K562 (cell line): ENCODE measurements at regions not wholly inside any gene's neighbourhood (a gene's known extent, or its start where the extent isn't known, plus 50 kb on each side); places are given as distances from the start of the nearest gene placed in this dataset.

Experiments
- CC2D1A ChIP-seq: fragments of 450-650 bp; IDR thresholded peaks from 2 replicates; pipeline ENCODE4 v1.6.1; 2017; ENCODE audit warnings: mild to moderate bottlenecking
- ETS2 ChIP-seq: IDR thresholded peaks from 2 replicates; pipeline ENCODE4 v1.6.1; 2016; ENCODE audit warnings: borderline replicate concordance, missing genetic modification characterization, mild to moderate bottlenecking, moderate library complexity, missing compliant biosample characterization; ENCODE audit not compliant: poor library complexity, severe bottlenecking
- ETV5 ChIP-seq: sonication (generic); formaldehyde crosslinking; IDR thresholded peaks from 2 replicates; pipeline ENCODE4 v1.4.0; 2020; ENCODE audit warnings: low read depth, mild to moderate bottlenecking, missing genetic modification reagents
- FOXA3 ChIP-seq, 2 experiments: fragments of 450-650 bp in 1 of 2; sonication (generic) in 1 of 2; formaldehyde crosslinking; IDR thresholded peaks in 1 of 2; conservative IDR thresholded peaks in 1 of 2; 2 replicates each; pipeline versions ENCODE4 v1.4.0 to v1.8.0; 2020 to 2022; ENCODE audit warnings: mild to moderate bottlenecking in 2 of 2, missing genetic modification reagents in 1 of 2
- FOXJ3 ChIP-seq: sonication (generic); formaldehyde crosslinking; IDR thresholded peaks from 2 replicates; pipeline ENCODE4 v1.4.0; 2020; ENCODE audit warnings: mild to moderate bottlenecking, missing genetic modification reagents
- PML ChIP-seq: IDR thresholded peaks from 2 replicates; pipeline ENCODE4 v1.6.1; 2012; ENCODE audit warnings: low read length, inconsistent platforms
- ZBTB1 ChIP-seq: sonication (generic); formaldehyde crosslinking; IDR thresholded peaks from 2 replicates; pipeline ENCODE4 v1.8.1; 2023; ENCODE audit warnings: missing genetic modification reagents, low read depth, mild to moderate bottlenecking, borderline replicate concordance
- TF ChIP-seq, protein P1 (sequence below), 3 experiments: IDR thresholded peaks in 2 of 3; conservative IDR thresholded peaks in 1 of 3; 2 replicates each; pipeline ENCODE4 v1.5.1; 2011 to 2012; ENCODE audit warnings: low read length in 3 of 3, mild to moderate bottlenecking in 3 of 3, control low read depth in 2 of 3, improper control_type of control experiment in 1 of 3, inconsistent platforms in 1 of 3, low read depth in 1 of 3, mixed read lengths in 1 of 3, moderate library complexity in 1 of 3; ENCODE audit not compliant: insufficient read depth in 2 of 3
- TF ChIP-seq, protein P2 (sequence below): sonication (generic); formaldehyde crosslinking; IDR thresholded peaks from 2 replicates; pipeline ENCODE4 v1.8.0; 2022; ENCODE audit warnings: missing genetic modification reagents, mild to moderate bottlenecking, borderline replicate concordance
- TF ChIP-seq, protein P3 (sequence below): sonication (generic); formaldehyde crosslinking; IDR thresholded peaks from 2 replicates; pipeline ENCODE4 v1.8.1; 2023; ENCODE audit warnings: mild to moderate bottlenecking, missing genetic modification reagents
- TF ChIP-seq, protein P4 (sequence below): fragments of 250-450 bp; sonication (Bioruptor Pico); IDR thresholded peaks from 2 replicates; pipeline ENCODE4 v1.4.0; 2020; ENCODE audit warnings: mild to moderate bottlenecking, moderate library complexity
- TF ChIP-seq, protein P5 (sequence below): fragments of 450-650 bp; formaldehyde crosslinking; IDR thresholded peaks from 2 replicates; pipeline ENCODE4 v1.4.0; 2022; ENCODE audit warnings: missing genetic modification characterization
- TF ChIP-seq, protein P6 (sequence below): sonication (generic); formaldehyde crosslinking; IDR thresholded peaks from 2 replicates; pipeline ENCODE4 v1.8.0; 2022; ENCODE audit warnings: mild to moderate bottlenecking, missing genetic modification reagents
- TF ChIP-seq, protein P7 (sequence below): sonication (generic); formaldehyde crosslinking; IDR thresholded peaks from 2 replicates; pipeline ENCODE4 v1.8.0; 2022; ENCODE audit warnings: mild to moderate bottlenecking, missing genetic modification reagents, borderline replicate concordance

DNA sequence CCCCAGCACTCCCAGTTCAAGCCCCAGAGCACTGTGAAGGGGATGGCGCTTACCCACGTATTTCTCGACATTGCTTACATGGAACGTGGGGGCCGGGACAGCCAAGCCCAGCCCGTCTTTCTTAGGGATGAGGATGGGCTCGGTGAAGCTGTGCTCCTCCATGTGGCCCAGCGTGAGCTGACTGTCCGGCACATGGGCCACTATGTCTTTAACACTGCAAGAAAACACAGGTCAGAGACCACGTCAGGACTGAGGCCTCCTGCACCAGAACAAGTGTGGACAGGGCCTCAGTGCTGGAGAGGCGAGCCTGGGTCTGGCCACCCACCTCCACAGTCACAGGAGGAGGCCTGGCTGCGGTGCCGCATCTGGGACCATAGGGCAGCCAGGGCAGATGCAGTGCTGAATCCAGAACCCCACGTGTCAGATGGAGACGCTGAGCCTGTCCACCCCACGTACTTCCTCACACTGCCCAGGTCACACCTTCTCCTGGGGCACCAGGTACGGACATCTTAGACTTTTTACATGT is 125.2 kb downstream of the TUBA3C start:
- no peak for TF ChIP-seq ETV5 (CRISPR knock-in tag)
- TF ChIP-seq, protein P1, sequence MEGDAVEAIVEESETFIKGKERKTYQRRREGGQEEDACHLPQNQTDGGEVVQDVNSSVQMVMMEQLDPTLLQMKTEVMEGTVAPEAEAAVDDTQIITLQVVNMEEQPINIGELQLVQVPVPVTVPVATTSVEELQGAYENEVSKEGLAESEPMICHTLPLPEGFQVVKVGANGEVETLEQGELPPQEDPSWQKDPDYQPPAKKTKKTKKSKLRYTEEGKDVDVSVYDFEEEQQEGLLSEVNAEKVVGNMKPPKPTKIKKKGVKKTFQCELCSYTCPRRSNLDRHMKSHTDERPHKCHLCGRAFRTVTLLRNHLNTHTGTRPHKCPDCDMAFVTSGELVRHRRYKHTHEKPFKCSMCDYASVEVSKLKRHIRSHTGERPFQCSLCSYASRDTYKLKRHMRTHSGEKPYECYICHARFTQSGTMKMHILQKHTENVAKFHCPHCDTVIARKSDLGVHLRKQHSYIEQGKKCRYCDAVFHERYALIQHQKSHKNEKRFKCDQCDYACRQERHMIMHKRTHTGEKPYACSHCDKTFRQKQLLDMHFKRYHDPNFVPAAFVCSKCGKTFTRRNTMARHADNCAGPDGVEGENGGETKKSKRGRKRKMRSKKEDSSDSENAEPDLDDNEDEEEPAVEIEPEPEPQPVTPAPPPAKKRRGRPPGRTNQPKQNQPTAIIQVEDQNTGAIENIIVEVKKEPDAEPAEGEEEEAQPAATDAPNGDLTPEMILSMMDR (IDR thresholded peaks at IDR 0.05 in 2 of 3, conservative IDR thresholded peaks at IDR 0.05 in 1 of 3; ENCODE audit: insufficient read depth in 2 of 3, low read depth in 1 of 3, low read length in 3 of 3): no peak
- TF ChIP-seq CC2D1A: no peak
- TF ChIP-seq FOXA3 (CRISPR knock-in tag; conservative IDR thresholded peaks at IDR 0.05 in 1 of 2, IDR thresholded peaks at IDR 0.05 in 1 of 2): no peak
- TF ChIP-seq, protein P2, sequence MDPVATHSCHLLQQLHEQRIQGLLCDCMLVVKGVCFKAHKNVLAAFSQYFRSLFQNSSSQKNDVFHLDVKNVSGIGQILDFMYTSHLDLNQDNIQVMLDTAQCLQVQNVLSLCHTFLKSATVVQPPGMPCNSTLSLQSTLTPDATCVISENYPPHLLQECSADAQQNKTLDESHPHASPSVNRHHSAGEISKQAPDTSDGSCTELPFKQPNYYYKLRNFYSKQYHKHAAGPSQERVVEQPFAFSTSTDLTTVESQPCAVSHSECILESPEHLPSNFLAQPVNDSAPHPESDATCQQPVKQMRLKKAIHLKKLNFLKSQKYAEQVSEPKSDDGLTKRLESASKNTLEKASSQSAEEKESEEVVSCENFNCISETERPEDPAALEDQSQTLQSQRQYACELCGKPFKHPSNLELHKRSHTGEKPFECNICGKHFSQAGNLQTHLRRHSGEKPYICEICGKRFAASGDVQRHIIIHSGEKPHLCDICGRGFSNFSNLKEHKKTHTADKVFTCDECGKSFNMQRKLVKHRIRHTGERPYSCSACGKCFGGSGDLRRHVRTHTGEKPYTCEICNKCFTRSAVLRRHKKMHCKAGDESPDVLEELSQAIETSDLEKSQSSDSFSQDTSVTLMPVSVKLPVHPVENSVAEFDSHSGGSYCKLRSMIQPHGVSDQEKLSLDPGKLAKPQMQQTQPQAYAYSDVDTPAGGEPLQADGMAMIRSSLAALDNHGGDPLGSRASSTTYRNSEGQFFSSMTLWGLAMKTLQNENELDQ (CRISPR knock-in tag): no peak
- TF ChIP-seq FOXJ3 (CRISPR knock-in tag): no peak
- TF ChIP-seq, protein P3, sequence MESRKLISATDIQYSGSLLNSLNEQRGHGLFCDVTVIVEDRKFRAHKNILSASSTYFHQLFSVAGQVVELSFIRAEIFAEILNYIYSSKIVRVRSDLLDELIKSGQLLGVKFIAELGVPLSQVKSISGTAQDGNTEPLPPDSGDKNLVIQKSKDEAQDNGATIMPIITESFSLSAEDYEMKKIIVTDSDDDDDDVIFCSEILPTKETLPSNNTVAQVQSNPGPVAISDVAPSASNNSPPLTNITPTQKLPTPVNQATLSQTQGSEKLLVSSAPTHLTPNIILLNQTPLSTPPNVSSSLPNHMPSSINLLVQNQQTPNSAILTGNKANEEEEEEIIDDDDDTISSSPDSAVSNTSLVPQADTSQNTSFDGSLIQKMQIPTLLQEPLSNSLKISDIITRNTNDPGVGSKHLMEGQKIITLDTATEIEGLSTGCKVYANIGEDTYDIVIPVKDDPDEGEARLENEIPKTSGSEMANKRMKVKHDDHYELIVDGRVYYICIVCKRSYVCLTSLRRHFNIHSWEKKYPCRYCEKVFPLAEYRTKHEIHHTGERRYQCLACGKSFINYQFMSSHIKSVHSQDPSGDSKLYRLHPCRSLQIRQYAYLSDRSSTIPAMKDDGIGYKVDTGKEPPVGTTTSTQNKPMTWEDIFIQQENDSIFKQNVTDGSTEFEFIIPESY (CRISPR knock-in tag): no peak
- no peak for TF ChIP-seq PML
- TF ChIP-seq, protein P4, sequence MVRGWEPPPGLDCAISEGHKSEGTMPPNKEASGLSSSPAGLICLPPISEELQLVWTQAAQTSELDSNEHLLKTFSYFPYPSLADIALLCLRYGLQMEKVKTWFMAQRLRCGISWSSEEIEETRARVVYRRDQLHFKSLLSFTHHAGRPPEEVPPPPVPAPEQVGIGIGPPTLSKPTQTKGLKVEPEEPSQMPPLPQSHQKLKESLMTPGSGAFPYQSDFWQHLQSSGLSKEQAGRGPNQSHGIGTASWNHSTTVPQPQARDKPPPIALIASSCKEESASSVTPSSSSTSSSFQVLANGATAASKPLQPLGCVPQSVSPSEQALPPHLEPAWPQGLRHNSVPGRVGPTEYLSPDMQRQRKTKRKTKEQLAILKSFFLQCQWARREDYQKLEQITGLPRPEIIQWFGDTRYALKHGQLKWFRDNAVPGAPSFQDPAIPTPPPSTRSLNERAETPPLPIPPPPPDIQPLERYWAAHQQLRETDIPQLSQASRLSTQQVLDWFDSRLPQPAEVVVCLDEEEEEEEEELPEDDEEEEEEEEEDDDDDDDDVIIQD: no peak
- TF ChIP-seq ETS2: no peak
- TF ChIP-seq, protein P5, sequence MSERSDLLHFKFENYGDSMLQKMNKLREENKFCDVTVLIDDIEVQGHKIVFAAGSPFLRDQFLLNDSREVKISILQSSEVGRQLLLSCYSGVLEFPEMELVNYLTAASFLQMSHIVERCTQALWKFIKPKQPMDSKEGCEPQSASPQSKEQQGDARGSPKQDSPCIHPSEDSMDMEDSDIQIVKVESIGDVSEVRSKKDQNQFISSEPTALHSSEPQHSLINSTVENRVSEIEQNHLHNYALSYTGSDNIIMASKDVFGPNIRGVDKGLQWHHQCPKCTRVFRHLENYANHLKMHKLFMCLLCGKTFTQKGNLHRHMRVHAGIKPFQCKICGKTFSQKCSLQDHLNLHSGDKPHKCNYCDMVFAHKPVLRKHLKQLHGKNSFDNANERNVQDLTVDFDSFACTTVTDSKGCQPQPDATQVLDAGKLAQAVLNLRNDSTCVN (CRISPR knock-in tag): no peak
- TF ChIP-seq, protein P6, sequence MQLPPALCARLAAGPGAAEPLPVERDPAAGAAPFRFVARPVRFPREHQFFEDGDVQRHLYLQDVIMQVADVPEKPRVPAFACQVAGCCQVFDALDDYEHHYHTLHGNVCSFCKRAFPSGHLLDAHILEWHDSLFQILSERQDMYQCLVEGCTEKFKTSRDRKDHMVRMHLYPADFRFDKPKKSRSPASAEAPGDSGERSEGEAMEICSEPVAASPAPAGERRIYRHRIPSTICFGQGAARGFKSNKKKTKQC (CRISPR knock-in tag): no peak
- TF ChIP-seq ZBTB1 (CRISPR knock-in tag): no peak
- TF ChIP-seq, protein P7, sequence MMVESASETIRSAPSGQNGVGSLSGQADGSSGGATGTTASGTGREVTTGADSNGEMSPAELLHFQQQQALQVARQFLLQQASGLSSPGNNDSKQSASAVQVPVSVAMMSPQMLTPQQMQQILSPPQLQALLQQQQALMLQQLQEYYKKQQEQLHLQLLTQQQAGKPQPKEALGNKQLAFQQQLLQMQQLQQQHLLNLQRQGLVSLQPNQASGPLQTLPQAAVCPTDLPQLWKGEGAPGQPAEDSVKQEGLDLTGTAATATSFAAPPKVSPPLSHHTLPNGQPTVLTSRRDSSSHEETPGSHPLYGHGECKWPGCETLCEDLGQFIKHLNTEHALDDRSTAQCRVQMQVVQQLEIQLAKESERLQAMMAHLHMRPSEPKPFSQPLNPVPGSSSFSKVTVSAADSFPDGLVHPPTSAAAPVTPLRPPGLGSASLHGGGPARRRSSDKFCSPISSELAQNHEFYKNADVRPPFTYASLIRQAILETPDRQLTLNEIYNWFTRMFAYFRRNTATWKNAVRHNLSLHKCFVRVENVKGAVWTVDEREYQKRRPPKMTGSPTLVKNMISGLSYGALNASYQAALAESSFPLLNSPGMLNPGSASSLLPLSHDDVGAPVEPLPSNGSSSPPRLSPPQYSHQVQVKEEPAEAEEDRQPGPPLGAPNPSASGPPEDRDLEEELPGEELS: no peak
